Endothelial cell of umbilical vein (primary cell): ENCODE measurements at regions not wholly inside any gene's neighbourhood (a gene's known extent, or its start where the extent isn't known, plus 50 kb on each side); places are given as distances from the start of the nearest gene placed in this dataset.

Source experiments
- BruUV-seq: library from RNA; stranded (reverse); fragments of 400-500 nt; replicated peaks from 2 replicates; lab custom pipeline; 2021; lab: Mats Ljungman, UMichigan
- CTCF ChIA-PET: fragments of 300-600, 350-600 bp; sonication (Branson Sonifier 250); formaldehyde crosslinking; loops from one replicate; lab custom pipeline; 2021; ENCODE audit warnings: antibody characterized with exemption, inconsistent platforms; lab: Charles Lee
- POLR2A ChIA-PET: fragments of 300-600, 350-600 bp; sonication (Branson Sonifier 250); formaldehyde crosslinking; loops from one replicate; lab custom pipeline; 2021; ENCODE audit warnings: antibody characterized with exemption, inconsistent platforms; lab: Charles Lee
- DNase-seq: peaks from one replicate; pipeline ENCODE4 v3.0.0-alpha.2; 2011; ENCODE audit warnings: low read depth, low spot score
- FAIRE-seq: peaks from 2 replicates; lab custom pipeline; 2011; peaks lifted over from hg19 to GRCh38; lab: Jason Lieb, UNC
- H2AFZ ChIP-seq: 2 replicates; pipeline ENCODE4 v1.6.0; 2012; ENCODE audit warnings: low read depth, low read length, control low read depth, inconsistent platforms
- H3K27ac ChIP-seq: 2 replicates; pipeline ENCODE4 v1.5.1; 2011; ENCODE audit warnings: low read depth, mild to moderate bottlenecking, control low read depth, low read length, moderate library complexity; ENCODE audit not compliant: insufficient read depth
- H3K27me3 ChIP-seq, 2 experiments: 2 replicates each; pipeline versions ENCODE4 v1.6.0 to v1.6.1; 2011; ENCODE audit warnings: low read length in 2 of 2, mixed read lengths in 1 of 2; ENCODE audit not compliant: control insufficient read depth in 2 of 2, insufficient read depth in 2 of 2
- H3K36me3 ChIP-seq, 2 experiments: 2 replicates in 1 of 2; 3 replicates in 1 of 2; pipeline ENCODE4 v1.5.1; 2011; ENCODE audit warnings: low read length in 2 of 2, mild to moderate bottlenecking in 1 of 2, moderate library complexity in 1 of 2; ENCODE audit not compliant: control insufficient read depth in 2 of 2, insufficient read depth in 2 of 2; ENCODE audit errors: extremely low read depth in 1 of 2
- H3K4me1 ChIP-seq: 3 replicates; pipeline ENCODE4 v1.5.1; 2011; ENCODE audit warnings: mild to moderate bottlenecking, low read length; ENCODE audit not compliant: control insufficient read depth, insufficient read depth; ENCODE audit errors: extremely low read depth
- H3K4me2 ChIP-seq: 2 replicates; pipeline ENCODE4 v1.6.1; 2011; ENCODE audit warnings: low read length, control low read depth, mixed read lengths; ENCODE audit not compliant: insufficient read depth
- H3K4me3 ChIP-seq, 3 experiments: fragments of 200-600 bp in 1 of 3; sonication (generic), shearing (Covaris generic) in 1 of 3; replicated peaks in 1 of 3; 2 replicates each; pipeline ENCODE4 v1.5.1; 2011 to 2016; ENCODE audit warnings: control low read depth in 3 of 3, low read length in 3 of 3, mild to moderate bottlenecking in 2 of 3, inconsistent platforms in 1 of 3, low read depth in 1 of 3, moderate library complexity in 1 of 3; ENCODE audit not compliant: insufficient read depth in 1 of 3
- H3K79me2 ChIP-seq: 2 replicates; pipeline ENCODE4 v1.6.0; 2012; ENCODE audit warnings: low read length, inconsistent platforms; ENCODE audit not compliant: control insufficient read depth, insufficient read depth
- H3K9ac ChIP-seq: replicated peaks from 2 replicates; pipeline ENCODE3; 2011; ENCODE audit warnings: low read length, control low read depth; ENCODE audit not compliant: insufficient read depth; ENCODE audit errors: extremely low read depth
- H3K9me1 ChIP-seq: replicated peaks from 3 replicates; pipeline ENCODE4 v1.6.0; 2011; ENCODE audit warnings: mild to moderate bottlenecking, low read length; ENCODE audit not compliant: control insufficient read depth, insufficient read depth; ENCODE audit errors: extremely low read depth
- H3K9me3 ChIP-seq: replicated peaks from 2 replicates; pipeline ENCODE4 v1.5.1; 2012; ENCODE audit warnings: low read length, inconsistent platforms; ENCODE audit not compliant: control insufficient read depth, insufficient read depth
- H4K20me1 ChIP-seq: replicated peaks from 2 replicates; pipeline ENCODE3; 2011; ENCODE audit warnings: mild to moderate bottlenecking, low read length; ENCODE audit not compliant: control insufficient read depth, insufficient read depth; ENCODE audit errors: extremely low read depth
- CTCF ChIP-seq, 2 donors: IDR thresholded peaks; 1 replicate in 1 of 2; 2 replicates in 1 of 2; pipeline ENCODE4 v1.5.1; 2011; ENCODE audit warnings: low read length in 2 of 2, mild to moderate bottlenecking in 2 of 2, moderate library complexity in 2 of 2, control low read depth in 1 of 2, inconsistent platforms in 1 of 2, low read depth in 1 of 2; ENCODE audit not compliant: insufficient read depth in 1 of 2; ENCODE audit errors: extremely low read depth in 1 of 2
- EZH2 ChIP-seq: IDR thresholded peaks from 2 replicates; pipeline ENCODE4 v1.6.1; 2012; ENCODE audit warnings: borderline replicate concordance, low read depth, mild to moderate bottlenecking, moderate library complexity, low read length, inconsistent platforms; ENCODE audit not compliant: severe bottlenecking
- FOS ChIP-seq: IDR thresholded peaks from 2 replicates; pipeline ENCODE4 v1.6.1; 2011; ENCODE audit warnings: mild to moderate bottlenecking, low read length, moderate library complexity, borderline replicate concordance; ENCODE audit not compliant: insufficient read depth
- GATA2 ChIP-seq: IDR thresholded peaks from 2 replicates; pipeline ENCODE4 v1.7.0; 2011; ENCODE audit warnings: low read depth, mild to moderate bottlenecking, moderate library complexity, mixed read lengths, low read length; ENCODE audit not compliant: insufficient read length, insufficient read depth
- JUN ChIP-seq: IDR thresholded peaks from 2 replicates; pipeline ENCODE4 v1.6.1; 2011; ENCODE audit warnings: borderline replicate concordance, low read depth; ENCODE audit not compliant: insufficient read length, insufficient read depth
- MAX ChIP-seq: IDR thresholded peaks from 2 replicates; pipeline ENCODE4 v1.6.1; 2011; ENCODE audit not compliant: insufficient read depth, insufficient read length
- MYC ChIP-seq: IDR thresholded peaks from one replicate; pipeline ENCODE4 v1.6.1; 2011; ENCODE audit warnings: mild to moderate bottlenecking, low read depth, low read length
- POLR2A ChIP-seq: IDR thresholded peaks from 2 replicates; pipeline ENCODE4 v1.6.1; 2012; ENCODE audit warnings: low read depth, mild to moderate bottlenecking, control low read depth, low read length
- POLR2AphosphoS5 ChIP-seq: IDR thresholded peaks from 2 replicates; pipeline ENCODE4 v1.6.1; 2012; ENCODE audit warnings: low read depth, mild to moderate bottlenecking, control low read depth, low read length, moderate library complexity; ENCODE audit not compliant: insufficient read depth
- dilution Hi-C: fragments of 300-500 bp; cut with MboI; formaldehyde crosslinking; loops from one replicate; pipeline ENCODE4 v1.15.0; 2019; ENCODE audit warnings: low sequenced_read_pairs; ENCODE audit not compliant: extremely low pct_ligation_motif_present
- intact Hi-C: fragments of 100-400 bp; cut with micrococcal nuclease; formaldehyde crosslinking; loops from one replicate; pipeline ENCODE4 v1.10.0; 2022

GRCh38 chr20:7770046-7770445 lies 170.2 kb downstream of the HAO1 start:
- H4K20me1 ChIP-seq: no peaks in the 10 kb centered on the region
- DNase-seq (peak; percentile 12), FAIRE-seq (no peak)
- POLR2A ChIA-PET: no interaction called here
- no peaks in the 10 kb centered on the region for H3K4me1 ChIP-seq
- TF ChIP-seq MAX: no peak
- no peak overlapping the region for H3K27ac ChIP-seq
- no TSS peak for BruUV-seq
- no peaks in the 10 kb centered on the region for H3K79me2 ChIP-seq
- no peaks in the 10 kb centered on the region for H3K9me1 ChIP-seq
- CTCF ChIA-PET: interaction anchor here (1.3 kb wide), 1 partner anchor 28 kb away, joined by 4 read pairs; no protein-coding TSS in a partner anchor
- intact Hi-C loops (no loop called here), dilution Hi-C loops (no loop called here)
- no peaks in the 10 kb centered on the region for H3K9me3 ChIP-seq
- H3K9ac ChIP-seq: no peak overlapping the region
- no peaks in the 10 kb centered on the region for H3K27me3 ChIP-seq
- no peak overlapping the region for H2AFZ ChIP-seq
- no peaks in the 10 kb centered on the region for H3K36me3 ChIP-seq
- no peak overlapping the region for H3K4me2 ChIP-seq
- H3K4me3 ChIP-seq: no peak overlapping the region

GRCh38 chr20:7770578-7770977 lies 169.7 kb downstream of the HAO1 start:
- no TSS peak for BruUV-seq
- dilution Hi-C loops: no loop called here
- ChIA-PET CTCF (interaction anchor here (1.3 kb wide), 1 partner anchor 28 kb away, joined by 4 read pairs; no protein-coding TSS in a partner anchor), POLR2A (no interaction called here)
- H3K79me2 ChIP-seq: no peaks in the 10 kb centered on the region
- TF ChIP-seq FOS: no peak
- no peak for TF ChIP-seq JUN
- TF ChIP-seq POLR2AphosphoS5: no peak
- TF ChIP-seq POLR2A: no peak
- TF ChIP-seq MAX: no peak
- TF ChIP-seq EZH2: no peak
- no peak for TF ChIP-seq CTCF (IDR thresholded peaks at IDR 0.05; ENCODE audit: extremely low read depth in 1 of 2, insufficient read depth in 1 of 2, low read depth in 1 of 2, low read length in 2 of 2)
- no peak for TF ChIP-seq GATA2
- TF ChIP-seq MYC: no peak
- no peaks in the 10 kb centered on the region for H4K20me1 ChIP-seq
- no peaks in the 10 kb centered on the region for H3K9me3 ChIP-seq
- H3K27ac ChIP-seq: no peak overlapping the region
- no peaks in the 10 kb centered on the region for H3K36me3 ChIP-seq
- H3K4me1 ChIP-seq: no peaks in the 10 kb centered on the region
- H3K4me3 ChIP-seq: no peak overlapping the region
- H3K9me1 ChIP-seq: no peaks in the 10 kb centered on the region
- no peak overlapping the region for H3K9ac ChIP-seq
- H2AFZ ChIP-seq: no peak overlapping the region
- no peaks in the 10 kb centered on the region for H3K27me3 ChIP-seq
- no peak for FAIRE-seq
- no peak overlapping the region for H3K4me2 ChIP-seq
- intact Hi-C loops: no loop called here
- peak; percentile 36 for DNase-seq
